ENCODE measurements at regions not wholly inside any gene's neighbourhood (a gene's known extent, or its start where the extent isn't known, plus 50 kb on each side); places are given as distances from the start of the nearest gene placed in this dataset.

GRCh38 chr15:47618241-47618640 is 99.1 kb upstream of the SEMA6D start:
- H4K8ac ChIP-seq (ENCODE audit: low read depth, low read length): no peak overlapping the region
- no peak overlapping the region for H2AFZ ChIP-seq (ENCODE audit: insufficient read depth, low read length, poor library complexity)
- no peak overlapping the region for H3K4me3 ChIP-seq (ENCODE audit: low read depth, low read length)
- no peak overlapping the region for H2BK12ac ChIP-seq (ENCODE audit: low read length)
- no peak for DNase-seq
- H3K4me1 ChIP-seq (ENCODE audit: control insufficient read depth in 1 of 2, insufficient read depth in 2 of 2, low read length in 2 of 2): no peaks in the 10 kb centered on the region
- H4K91ac ChIP-seq (ENCODE audit: low read depth, low read length): no peak overlapping the region
- H3K36me3 ChIP-seq (ENCODE audit: control insufficient read depth in 1 of 2, insufficient read depth in 2 of 2, low read length in 2 of 2): no peaks in the 10 kb centered on the region
- WGBS (ENCODE audit: extremely low coverage, insufficient coverage, insufficient read length): no CpG with 5 or more reads among the region's 4 CpGs
- H3K27me3 ChIP-seq (ENCODE audit: insufficient read depth, low read length): no peaks in the 10 kb centered on the region
- H2BK120ac ChIP-seq (ENCODE audit: insufficient read depth, low read length, poor library complexity): no peak overlapping the region
- H3K9ac ChIP-seq (ENCODE audit: low read length): no peak overlapping the region
- H3K27ac ChIP-seq (ENCODE audit: low read depth, low read length): no peak overlapping the region
- no peaks in the 10 kb centered on the region for H3K9me3 ChIP-seq (ENCODE audit: insufficient read depth, low read depth, low read length)
- no peak overlapping the region for H4K12ac ChIP-seq (ENCODE audit: low read depth, low read length)
- H3K23ac ChIP-seq (ENCODE audit: low read length): no peak overlapping the region
- H3K4ac ChIP-seq (ENCODE audit: low read depth, low read length): no peak overlapping the region
- H3K14ac ChIP-seq (ENCODE audit: low read length): no peak overlapping the region
- H2AK5ac ChIP-seq (ENCODE audit: low read length): no peak overlapping the region
- H3K79me1 ChIP-seq (ENCODE audit: low read length): no peaks in the 10 kb centered on the region
- no peak overlapping the region for H2BK5ac ChIP-seq (ENCODE audit: low read depth, low read length, poor library complexity)
- no peaks in the 10 kb centered on the region for H3K79me2 ChIP-seq (ENCODE audit: control insufficient read depth, insufficient read depth, low read length, poor library complexity)
- no peak overlapping the region for H3K18ac ChIP-seq (ENCODE audit: low read length)
- H3K4me2 ChIP-seq (ENCODE audit: low read length): no peak overlapping the region

GRCh38 chr15:47620960-47621681 is 96.2 kb upstream of the SEMA6D start:
- Histone ChIP-seq H4K91ac (ENCODE audit: low read depth, low read length) (no peak overlapping the region), H4K12ac (ENCODE audit: low read depth, low read length) (no peak overlapping the region), H3K4me3 (ENCODE audit: low read depth, low read length) (no peak overlapping the region), H2BK12ac (ENCODE audit: low read length) (no peak overlapping the region), H3K36me3 (ENCODE audit: control insufficient read depth in 1 of 2, insufficient read depth in 2 of 2, low read length in 2 of 2) (no peaks in the 10 kb centered on the region), H3K27ac (ENCODE audit: low read depth, low read length) (no peak overlapping the region), H2BK120ac (ENCODE audit: insufficient read depth, low read length, poor library complexity) (no peak overlapping the region), H3K27me3 (ENCODE audit: insufficient read depth, low read length) (no peaks in the 10 kb centered on the region), H4K8ac (ENCODE audit: low read depth, low read length) (no peak overlapping the region), H3K14ac (ENCODE audit: low read length) (no peak overlapping the region), H2BK5ac (ENCODE audit: low read depth, low read length, poor library complexity) (no peak overlapping the region), H2AFZ (ENCODE audit: insufficient read depth, low read length, poor library complexity) (no peak overlapping the region), H3K4ac (ENCODE audit: low read depth, low read length) (no peak overlapping the region), H3K23ac (ENCODE audit: low read length) (no peak overlapping the region), H3K79me1 (ENCODE audit: low read length) (no peaks in the 10 kb centered on the region), H3K4me2 (ENCODE audit: low read length) (no peak overlapping the region), H3K18ac (ENCODE audit: low read length) (no peak overlapping the region), H3K4me1 (ENCODE audit: control insufficient read depth in 1 of 2, insufficient read depth in 2 of 2, low read length in 2 of 2) (no peaks in the 10 kb centered on the region), H3K9me3 (ENCODE audit: insufficient read depth, low read depth, low read length) (no peaks in the 10 kb centered on the region), H3K9ac (ENCODE audit: low read length) (no peak overlapping the region), H3K79me2 (ENCODE audit: control insufficient read depth, insufficient read depth, low read length, poor library complexity) (no peaks in the 10 kb centered on the region), H2AK5ac (ENCODE audit: low read length) (no peak overlapping the region)
- DNase-seq: no peak
- WGBS (ENCODE audit: extremely low coverage, insufficient coverage, insufficient read length): no CpG with 5 or more reads among the region's 7 CpGs

- no peak overlapping the region for H3K9ac ChIP-seq (ENCODE audit: low read length)
- H4K12ac ChIP-seq (ENCODE audit: low read depth, low read length): no peak overlapping the region
- H3K27ac ChIP-seq (ENCODE audit: low read depth, low read length): no peak overlapping the region
- no peak overlapping the region for H2BK12ac ChIP-seq (ENCODE audit: low read length)
- no peak overlapping the region for H3K14ac ChIP-seq (ENCODE audit: low read length)
- H4K91ac ChIP-seq (ENCODE audit: low read depth, low read length): no peak overlapping the region
- no peak overlapping the region for H2BK5ac ChIP-seq (ENCODE audit: low read depth, low read length, poor library complexity)
- no peak overlapping the region for H2AFZ ChIP-seq (ENCODE audit: insufficient read depth, low read length, poor library complexity)
- H3K27me3 ChIP-seq (ENCODE audit: insufficient read depth, low read length): no peaks in the 10 kb centered on the region
- no peak overlapping the region for H3K4me2 ChIP-seq (ENCODE audit: low read length)
- no peaks in the 10 kb centered on the region for H3K79me2 ChIP-seq (ENCODE audit: control insufficient read depth, insufficient read depth, low read length, poor library complexity)
- no peaks in the 10 kb centered on the region for H3K9me3 ChIP-seq (ENCODE audit: insufficient read depth, low read depth, low read length)
- H2BK120ac ChIP-seq (ENCODE audit: insufficient read depth, low read length, poor library complexity): no peak overlapping the region
- no peak overlapping the region for H3K4ac ChIP-seq (ENCODE audit: low read depth, low read length)
- no peak overlapping the region for H4K8ac ChIP-seq (ENCODE audit: low read depth, low read length)
- H3K36me3 ChIP-seq (ENCODE audit: control insufficient read depth in 1 of 2, insufficient read depth in 2 of 2, low read length in 2 of 2): no peaks in the 10 kb centered on the region
- H3K4me3 ChIP-seq (ENCODE audit: low read depth, low read length): no peak overlapping the region
- no peak overlapping the region for H3K18ac ChIP-seq (ENCODE audit: low read length)
- no peak for DNase-seq
- no peak overlapping the region for H3K23ac ChIP-seq (ENCODE audit: low read length)
- H3K4me1 ChIP-seq (ENCODE audit: control insufficient read depth in 1 of 2, insufficient read depth in 2 of 2, low read length in 2 of 2): no peaks in the 10 kb centered on the region
- no CpG with 5 or more reads among the region's 2 CpGs for WGBS (ENCODE audit: extremely low coverage, insufficient coverage, insufficient read length)
- H2AK5ac ChIP-seq (ENCODE audit: low read length): no peak overlapping the region
- H3K79me1 ChIP-seq (ENCODE audit: low read length): no peaks in the 10 kb centered on the region
Measured at GRCh38 chr15:47622055-47622454, 95.2 kb upstream of the SEMA6D start.

DNA sequence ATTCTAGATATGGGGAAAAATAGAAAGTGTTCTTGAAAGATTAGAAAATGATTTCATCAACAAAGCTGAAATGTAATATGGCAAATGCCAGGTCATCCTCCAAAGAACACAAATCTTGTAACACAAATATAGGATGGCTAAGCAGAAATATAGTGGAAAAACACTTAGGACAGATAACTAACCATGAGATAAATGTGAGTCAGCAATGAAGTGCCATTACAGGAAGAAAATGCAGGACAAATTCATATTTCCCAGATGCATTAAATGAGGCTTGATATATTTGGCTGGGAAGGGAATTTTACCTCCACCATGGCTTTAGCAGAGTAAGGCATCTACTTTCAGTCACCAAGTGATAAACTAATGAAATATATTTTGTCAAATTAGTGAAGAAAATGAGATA is 92.8 kb upstream of the SEMA6D start:
- Histone ChIP-seq H4K8ac (ENCODE audit: low read depth, low read length) (no peak overlapping the region), H3K18ac (ENCODE audit: low read length) (no peak overlapping the region), H2AFZ (ENCODE audit: insufficient read depth, low read length, poor library complexity) (no peak overlapping the region), H2BK12ac (ENCODE audit: low read length) (no peak overlapping the region), H3K27ac (ENCODE audit: low read depth, low read length) (no peak overlapping the region), H3K36me3 (ENCODE audit: control insufficient read depth in 1 of 2, insufficient read depth in 2 of 2, low read length in 2 of 2) (no peaks in the 10 kb centered on the region), H3K23ac (ENCODE audit: low read length) (no peak overlapping the region), H2BK120ac (ENCODE audit: insufficient read depth, low read length, poor library complexity) (no peak overlapping the region), H3K27me3 (ENCODE audit: insufficient read depth, low read length) (no peaks in the 10 kb centered on the region), H3K79me1 (ENCODE audit: low read length) (no peaks in the 10 kb centered on the region), H3K14ac (ENCODE audit: low read length) (no peak overlapping the region), H3K9ac (ENCODE audit: low read length) (no peak overlapping the region), H3K9me3 (ENCODE audit: insufficient read depth, low read depth, low read length) (no peaks in the 10 kb centered on the region), H4K91ac (ENCODE audit: low read depth, low read length) (no peak overlapping the region), H2AK5ac (ENCODE audit: low read length) (no peak overlapping the region), H3K4ac (ENCODE audit: low read depth, low read length) (no peak overlapping the region), H3K4me1 (ENCODE audit: control insufficient read depth in 1 of 2, insufficient read depth in 2 of 2, low read length in 2 of 2) (no peaks in the 10 kb centered on the region), H3K4me3 (ENCODE audit: low read depth, low read length) (no peak overlapping the region), H4K12ac (ENCODE audit: low read depth, low read length) (no peak overlapping the region), H3K4me2 (ENCODE audit: low read length) (no peak overlapping the region), H3K79me2 (ENCODE audit: control insufficient read depth, insufficient read depth, low read length, poor library complexity) (no peaks in the 10 kb centered on the region), H2BK5ac (ENCODE audit: low read depth, low read length, poor library complexity) (no peak overlapping the region)
- DNase-seq: no peak
